22Rv1 (cell line): ENCODE measurements at regions not wholly inside any gene's neighbourhood (a gene's known extent, or its start where the extent isn't known, plus 50 kb on each side); places are given as distances from the start of the nearest gene placed in this dataset.

ENCODE experiments used
- H3K27ac ChIP-seq: fragments of 450-650 bp; 2 replicates; pipeline ENCODE4 v1.5.1; 2017
- CTCF ChIP-seq: fragments of 450-650 bp; IDR thresholded peaks from 2 replicates; pipeline ENCODE4 v1.5.1; 2017; ENCODE audit warnings: mild to moderate bottlenecking
- ZFX ChIP-seq: fragments of 450-650 bp; IDR thresholded peaks from 2 replicates; pipeline ENCODE4 v1.6.1; 2017; ENCODE audit warnings: antibody characterized with exemption, borderline replicate concordance

GRCh38 chr1:4298361-4299083 is 355.9 kb upstream of the AJAP1 start:
- TF ChIP-seq CTCF = no peak
- no peak for TF ChIP-seq ZFX
- no peak overlapping the region for H3K27ac ChIP-seq

GRCh38 chr1:4301007-4301406 is 353.4 kb upstream of the AJAP1 start:
- no peak for TF ChIP-seq CTCF
- TF ChIP-seq ZFX = no peak

GRCh38 chr1:4303303-4303702 is 351.1 kb upstream of the AJAP1 start:
- no peak overlapping the region for H3K27ac ChIP-seq
- no peak for TF ChIP-seq CTCF
- TF ChIP-seq ZFX = no peak

More at GRCh38 chr1:4301007-4301406, 353.4 kb upstream of the AJAP1 start:
- H3K27ac ChIP-seq = no peak overlapping the region

GRCh38 chr1:4305526-4306301 is 348.7 kb upstream of the AJAP1 start:
- no peak overlapping the region for H3K27ac ChIP-seq
- TF ChIP-seq CTCF (no peak), ZFX (no peak)

GRCh38 chr1:4306559-4307467 is 347.6 kb upstream of the AJAP1 start:
- H3K27ac ChIP-seq = no peak overlapping the region

GRCh38 chr1:4307468-4307845 is 347.0 kb upstream of the AJAP1 start:
- H3K27ac ChIP-seq = no peak overlapping the region
- TF ChIP-seq CTCF (no peak), ZFX (no peak)

More at GRCh38 chr1:4306559-4307467, 347.6 kb upstream of the AJAP1 start:
- TF ChIP-seq ZFX (no peak), CTCF (no peak)
